SU-DHL-6 (cell line): ENCODE measurements at regions not wholly inside any gene's neighbourhood (a gene's known extent, or its start where the extent isn't known, plus 50 kb on each side); places are given as distances from the start of the nearest gene placed in this dataset.

Source experiments
- EZH2phosphoT487 ChIP-seq: fragments of 200-600 bp; sonication (generic), shearing (Covaris generic); conservative IDR thresholded peaks from 2 replicates; pipeline ENCODE4 v1.6.1; 2018; ENCODE audit warnings: mild to moderate bottlenecking, antibody characterized with exemption, low read length, moderate library complexity, mixed read lengths
- TF ChIP-seq, protein P1 (sequence below): fragments of 200-600 bp; sonication (generic); IDR thresholded peaks from one replicate; pipeline ENCODE4 v1.5.1; 2017; ENCODE audit warnings: antibody characterized with exemption, mild to moderate bottlenecking, low read length, moderate library complexity; ENCODE audit not compliant: insufficient read depth, poor library complexity, severe bottlenecking

DNA sequence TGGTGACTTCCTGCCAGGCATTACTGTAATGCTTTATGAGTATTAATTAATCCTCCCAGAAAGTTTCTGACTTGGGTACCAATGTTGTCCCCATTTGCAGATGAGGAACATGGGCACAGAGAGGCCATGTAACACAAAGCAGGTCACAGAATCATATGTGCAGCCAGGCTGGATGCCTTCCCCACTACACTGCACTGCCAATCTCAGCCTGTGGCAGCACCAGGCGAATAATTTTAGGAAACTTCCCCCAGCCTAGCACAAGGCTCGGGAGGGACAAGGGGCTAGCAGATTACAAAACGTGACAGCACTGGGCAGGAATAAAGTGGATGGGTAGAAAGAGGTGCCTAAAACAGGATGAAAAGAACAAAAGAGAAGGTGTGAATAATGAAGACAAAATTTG, 331.7 kb upstream of the PROX1 start:
- TF ChIP-seq, protein P1, sequence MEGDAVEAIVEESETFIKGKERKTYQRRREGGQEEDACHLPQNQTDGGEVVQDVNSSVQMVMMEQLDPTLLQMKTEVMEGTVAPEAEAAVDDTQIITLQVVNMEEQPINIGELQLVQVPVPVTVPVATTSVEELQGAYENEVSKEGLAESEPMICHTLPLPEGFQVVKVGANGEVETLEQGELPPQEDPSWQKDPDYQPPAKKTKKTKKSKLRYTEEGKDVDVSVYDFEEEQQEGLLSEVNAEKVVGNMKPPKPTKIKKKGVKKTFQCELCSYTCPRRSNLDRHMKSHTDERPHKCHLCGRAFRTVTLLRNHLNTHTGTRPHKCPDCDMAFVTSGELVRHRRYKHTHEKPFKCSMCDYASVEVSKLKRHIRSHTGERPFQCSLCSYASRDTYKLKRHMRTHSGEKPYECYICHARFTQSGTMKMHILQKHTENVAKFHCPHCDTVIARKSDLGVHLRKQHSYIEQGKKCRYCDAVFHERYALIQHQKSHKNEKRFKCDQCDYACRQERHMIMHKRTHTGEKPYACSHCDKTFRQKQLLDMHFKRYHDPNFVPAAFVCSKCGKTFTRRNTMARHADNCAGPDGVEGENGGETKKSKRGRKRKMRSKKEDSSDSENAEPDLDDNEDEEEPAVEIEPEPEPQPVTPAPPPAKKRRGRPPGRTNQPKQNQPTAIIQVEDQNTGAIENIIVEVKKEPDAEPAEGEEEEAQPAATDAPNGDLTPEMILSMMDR: no peak
- no peak for TF ChIP-seq EZH2phosphoT487
